GM19468 (cell line): ENCODE measurements at regions not wholly inside any gene's neighbourhood (a gene's known extent, or its start where the extent isn't known, plus 50 kb on each side); places are given as distances from the start of the nearest gene placed in this dataset.
"Not testable (repeated sequence)": the region's sequence is repeated elsewhere in the genome, so short reads cannot be mapped to it uniquely, and the experiment has no call there.

ENCODE experiments used
- ATAC-seq: cut with Tn5 transposase; IDR thresholded peaks from one replicate; pipeline ENCODE4 v1.9.1; 2021; ENCODE audit warnings: mild to moderate bottlenecking, moderate library complexity, moderate number of reproducible peaks; ENCODE audit not compliant: unreplicated experiment; ENCODE audit errors: extremely low read depth

- no peak for ATAC-seq
Observed at GRCh38 chr13:69649063-69649392, 458.6 kb upstream of the ATXN8OS start.

- no peak for ATAC-seq
Observed at GRCh38 chr13:69648340-69649062, 459.1 kb upstream of the ATXN8OS start.

GRCh38 chr13:69644447-69644846 lies 463.2 kb upstream of the ATXN8OS start:
- no peak for ATAC-seq

- ATAC-seq = no peak
Observed at GRCh38 chr13:69641773-69642172, 465.9 kb upstream of the ATXN8OS start.

GRCh38 chr13:69633044-69633443 lies 474.6 kb upstream of the ATXN8OS start:
- no peak for ATAC-seq

- no peak for ATAC-seq
Observed at GRCh38 chr13:69623973-69624372, 483.7 kb upstream of the ATXN8OS start.

- ATAC-seq = no peak
Observed at GRCh38 chr13:69619651-69620050, 488.0 kb upstream of the ATXN8OS start.

GRCh38 chr13:69618838-69619237 lies 488.8 kb upstream of the ATXN8OS start:
- ATAC-seq = no peak

GRCh38 chr13:69618393-69618792 lies 489.2 kb upstream of the ATXN8OS start:
- no peak for ATAC-seq

GRCh38 chr13:69617587-69617986 lies 490.0 kb upstream of the ATXN8OS start:
- no peak for ATAC-seq

GRCh38 chr13:69616396-69616795 lies 491.2 kb upstream of the ATXN8OS start:
- ATAC-seq = no peak

GRCh38 chr13:69615055-69615454 lies 492.6 kb upstream of the ATXN8OS start:
- not testable (repeated sequence) for ATAC-seq

GRCh38 chr13:69604698-69605097 lies 502.9 kb upstream of the ATXN8OS start:
- ATAC-seq = no peak

- no peak for ATAC-seq
Observed at GRCh38 chr13:69603144-69603853, 504.3 kb upstream of the ATXN8OS start.

GRCh38 chr13:69601661-69602060 lies 506.0 kb upstream of the ATXN8OS start:
- no peak for ATAC-seq

- ATAC-seq = no peak
Observed at GRCh38 chr13:69600811-69601210, 506.8 kb upstream of the ATXN8OS start.

GRCh38 chr13:69597088-69597487 lies 510.5 kb upstream of the ATXN8OS start:
- no peak for ATAC-seq

- no peak for ATAC-seq
Observed at GRCh38 chr13:69595181-69595580, 512.4 kb upstream of the ATXN8OS start.

- ATAC-seq = no peak
Observed at GRCh38 chr13:69591437-69591836, 516.2 kb upstream of the ATXN8OS start.

- no peak for ATAC-seq
Observed at GRCh38 chr13:69589531-69590235, 517.9 kb upstream of the ATXN8OS start.

GRCh38 chr13:69585656-69586055 lies 522.0 kb upstream of the ATXN8OS start:
- ATAC-seq = no peak
